Liver (tissue), 8 donors: ENCODE measurements at regions not wholly inside any gene's neighbourhood (a gene's known extent, or its start where the extent isn't known, plus 50 kb on each side); places are given as distances from the start of the nearest gene placed in this dataset.
A peak's percentile ranks its signal among the peaks of the same experiment; 100 is the strongest.

Experiments used
- DNase-seq: peaks from one replicate; pipeline ENCODE4 v3.0.0-alpha.2; 2017; ENCODE audit warnings: low spot score
- H3K27ac ChIP-seq, 2 donors: one replicate each; pipeline ENCODE4 v1.7.0; 2013; ENCODE audit warnings: inconsistent platforms in 2 of 2, low read length in 2 of 2, control low read depth in 1 of 2, low read depth in 1 of 2, mild to moderate bottlenecking in 1 of 2
- H3K27me3 ChIP-seq, 4 donors: one replicate each; pipeline versions ENCODE4 v1.6.1 to v1.7.0; 2013; ENCODE audit warnings: low read length in 3 of 4, inconsistent platforms in 1 of 4, mild to moderate bottlenecking in 1 of 4, moderate library complexity in 1 of 4; ENCODE audit not compliant: control insufficient read depth in 4 of 4, insufficient read depth in 4 of 4
- H3K36me3 ChIP-seq, 4 donors: one replicate each; pipeline versions ENCODE4 v1.6.1 to v1.7.0; 2013; ENCODE audit warnings: low read length in 3 of 4, mild to moderate bottlenecking in 3 of 4, low read depth in 1 of 4, moderate library complexity in 1 of 4; ENCODE audit not compliant: control insufficient read depth in 4 of 4, insufficient read depth in 3 of 4
- H3K4me1 ChIP-seq, 4 donors: one replicate each; pipeline versions ENCODE4 v1.6.1 to v1.7.0; 2013; ENCODE audit warnings: low read length in 3 of 4, mild to moderate bottlenecking in 3 of 4, moderate library complexity in 1 of 4; ENCODE audit not compliant: control insufficient read depth in 4 of 4, insufficient read depth in 4 of 4
- H3K4me3 ChIP-seq, 3 donors: one replicate each; pipeline versions ENCODE4 v1.6.1 to v1.7.0; 2013; ENCODE audit warnings: low read length in 3 of 3, control low read depth in 1 of 3, low read depth in 1 of 3, mild to moderate bottlenecking in 1 of 3
- H3K9ac ChIP-seq, 2 donors: one replicate each; pipeline ENCODE4 v1.7.0; 2013; ENCODE audit warnings: low read length in 2 of 2, mild to moderate bottlenecking in 2 of 2, moderate library complexity in 2 of 2, control low read depth in 1 of 2, low read depth in 1 of 2
- H3K9me3 ChIP-seq, 4 donors: one replicate each; pipeline versions ENCODE4 v1.6.1 to v1.7.0; 2013; ENCODE audit warnings: low read length in 3 of 4; ENCODE audit not compliant: control insufficient read depth in 4 of 4
- ATF3 ChIP-seq: IDR thresholded peaks from 2 replicates; pipeline ENCODE4 v1.6.1; 2016; ENCODE audit warnings: antibody characterized with exemption
- CTCF ChIP-seq: fragments of 150-350 bp; IDR thresholded peaks from 2 replicates; pipeline ENCODE4 v1.5.1; 2017; ENCODE audit warnings: improper control_type of control experiment, low read depth, low read length; ENCODE audit not compliant: missing input control
- EGR1 ChIP-seq, 2 donors: IDR thresholded peaks; 2 replicates each; pipeline ENCODE4 v1.6.1; 2016 to 2018; ENCODE audit warnings: antibody characterized with exemption in 2 of 2, low read depth in 2 of 2
- FOXA1 ChIP-seq: IDR thresholded peaks from 2 replicates; pipeline ENCODE4 v1.6.1; 2016; ENCODE audit warnings: antibody characterized with exemption
- FOXA2 ChIP-seq: IDR thresholded peaks from 2 replicates; pipeline ENCODE4 v1.6.1; 2016; ENCODE audit warnings: antibody characterized with exemption
- GABPA ChIP-seq, 2 donors: IDR thresholded peaks in 1 of 2; conservative IDR thresholded peaks in 1 of 2; 2 replicates each; pipeline ENCODE4 v1.6.1; 2016; ENCODE audit warnings: antibody characterized with exemption in 2 of 2, mild to moderate bottlenecking in 1 of 2, moderate library complexity in 1 of 2
- HNF4A ChIP-seq, 2 donors: conservative IDR thresholded peaks; 2 replicates each; pipeline ENCODE4 v1.6.1; 2016; ENCODE audit warnings: antibody characterized with exemption in 2 of 2, mild to moderate bottlenecking in 2 of 2
- HNF4G ChIP-seq: IDR thresholded peaks from 2 replicates; pipeline ENCODE4 v1.6.1; 2016; ENCODE audit warnings: antibody characterized with exemption
- JUND ChIP-seq, 2 donors: IDR thresholded peaks; 2 replicates each; pipeline ENCODE4 v1.6.1; 2016; ENCODE audit warnings: antibody characterized with exemption in 2 of 2
- MAX ChIP-seq: IDR thresholded peaks from 2 replicates; pipeline ENCODE4 v1.6.1; 2016; ENCODE audit warnings: antibody characterized with exemption
- NR2F2 ChIP-seq: IDR thresholded peaks from 2 replicates; pipeline ENCODE4 v1.6.1; 2016; ENCODE audit warnings: antibody characterized with exemption
- RAD21 ChIP-seq, 2 donors: IDR thresholded peaks; 2 replicates each; pipeline ENCODE4 v1.6.1; 2016; ENCODE audit warnings: antibody characterized with exemption in 2 of 2, mild to moderate bottlenecking in 2 of 2
- REST ChIP-seq: IDR thresholded peaks from 2 replicates; pipeline ENCODE4 v1.6.1; 2016; ENCODE audit warnings: antibody characterized with exemption, mild to moderate bottlenecking
- RXRA ChIP-seq, 2 donors: IDR thresholded peaks; 2 replicates each; pipeline ENCODE4 v1.6.1; 2017 to 2018; ENCODE audit warnings: antibody characterized with exemption in 2 of 2, mild to moderate bottlenecking in 1 of 2
- SP1 ChIP-seq: IDR thresholded peaks from 2 replicates; pipeline ENCODE4 v1.6.1; 2018; ENCODE audit warnings: antibody characterized with exemption, mild to moderate bottlenecking
- TAF1 ChIP-seq: conservative IDR thresholded peaks from 2 replicates; pipeline ENCODE4 v1.6.1; 2016; ENCODE audit warnings: antibody characterized with exemption, mild to moderate bottlenecking
- YY1 ChIP-seq: IDR thresholded peaks from 2 replicates; pipeline ENCODE4 v1.6.1; 2016; ENCODE audit warnings: antibody characterized with exemption, mild to moderate bottlenecking
- ZBTB33 ChIP-seq: IDR thresholded peaks from 2 replicates; pipeline ENCODE4 v1.6.1; 2016; ENCODE audit warnings: antibody characterized with exemption
- WGBS: extraction: QIAGEN DNeasy Blood & Tissue Kit; methylation state at CpG from one replicate; pipeline ENCODE4 v1.1.7; 2013; 5-methylcytosine and 5-hydroxymethylcytosine counted together
- donor health status: healthy.
- donor health status: healthy.
- donor health status: healthy.
- donor health status: healthy.
- donor health status: healthy.

- Histone ChIP-seq H3K4me1 (peaks cover 3 to 16% (median 12%) of the 10 kb centered on the region in 4 donors), H3K27ac (peak overlapping the region; percentile 45 to 72), H3K27me3 (no peaks in the 10 kb centered on the region), H3K9me3 (no peaks in the 10 kb centered on the region), H3K4me3 (peak overlapping the region; percentile 48 to 66 (median 56)), H3K36me3 (no peaks in the 10 kb centered on the region), H3K9ac (peak overlapping the region; percentile 25 to 69)
- TF ChIP-seq REST (peak; percentile 32), YY1 (peak; percentile 26), MAX (no peak)
- WGBS = 28% methylated on average over 7 of the region's 7 CpGs
- no peak for DNase-seq
These were observed 77.5 kb upstream of the IL12A start for GRCh38 chr3:159910991-159911663.

- Histone ChIP-seq H3K27ac (peak overlapping the region; percentile 45 to 72), H3K9ac (peak overlapping the region; percentile 25 to 69), H3K36me3 (no peaks in the 10 kb centered on the region), H3K4me1 (peaks cover 3 to 16% (median 12%) of the 10 kb centered on the region in 4 donors), H3K9me3 (no peaks in the 10 kb centered on the region), H3K4me3 (peak overlapping the region; percentile 48 to 66 (median 56)), H3K27me3 (no peaks in the 10 kb centered on the region)
- TF ChIP-seq FOXA2 (no peak), REST (no peak), HNF4A (conservative IDR thresholded peaks at IDR 0.05) (no peak), JUND (IDR thresholded peaks at IDR 0.05) (no peak), RAD21 (IDR thresholded peaks at IDR 0.05) (no peak), NR2F2 (no peak), RXRA (IDR thresholded peaks at IDR 0.05) (no peak), ATF3 (no peak), MAX (no peak), TAF1 (no peak), HNF4G (no peak), GABPA (IDR thresholded peaks at IDR 0.05 in 1 of 2, conservative IDR thresholded peaks at IDR 0.05 in 1 of 2) (no peak), EGR1 (IDR thresholded peaks at IDR 0.05; ENCODE audit: low read depth in 2 of 2) (no peak), ZBTB33 (no peak), FOXA1 (no peak), SP1 (no peak), CTCF (no peak), YY1 (no peak)
- DNase-seq = no peak
- WGBS = 81% methylated on average over 2 of the region's 2 CpGs
These were observed 77.0 kb upstream of the IL12A start for GRCh38 chr3:159911664-159912037.
